HG03064 (cell line): ENCODE measurements at regions not wholly inside any gene's neighbourhood (a gene's known extent, or its start where the extent isn't known, plus 50 kb on each side); places are given as distances from the start of the nearest gene placed in this dataset.

Source experiments
- ATAC-seq: cut with Tn5 transposase; IDR thresholded peaks from one replicate; pipeline ENCODE4 v1.9.1; 2021; ENCODE audit warnings: low read depth; ENCODE audit not compliant: unreplicated experiment

DNA sequence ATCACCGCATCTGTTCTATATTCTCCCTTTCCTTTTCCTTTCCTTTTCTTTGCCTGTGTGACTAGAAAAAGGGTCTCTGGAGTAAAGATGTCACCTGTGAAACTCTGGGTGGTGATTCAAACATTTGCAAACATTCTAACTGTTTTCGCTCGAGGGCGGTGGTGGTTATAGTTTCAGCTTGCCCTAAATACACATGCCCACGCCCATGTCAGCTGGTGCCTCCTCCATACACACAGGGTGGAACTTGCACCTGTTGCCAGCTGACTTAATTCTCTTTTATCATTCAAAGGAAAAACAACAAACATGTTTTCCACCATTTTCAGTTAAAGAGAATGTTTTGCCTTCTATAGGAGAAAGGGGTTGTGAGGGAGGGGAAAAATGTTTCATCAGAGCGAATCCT, 381.9 kb upstream of the ARID1B start:
- ATAC-seq, result peak; percentile 50

GRCh38 chr6:156392648-156393047, 384.5 kb upstream of the ARID1B start:
- no peak for ATAC-seq

DNA sequence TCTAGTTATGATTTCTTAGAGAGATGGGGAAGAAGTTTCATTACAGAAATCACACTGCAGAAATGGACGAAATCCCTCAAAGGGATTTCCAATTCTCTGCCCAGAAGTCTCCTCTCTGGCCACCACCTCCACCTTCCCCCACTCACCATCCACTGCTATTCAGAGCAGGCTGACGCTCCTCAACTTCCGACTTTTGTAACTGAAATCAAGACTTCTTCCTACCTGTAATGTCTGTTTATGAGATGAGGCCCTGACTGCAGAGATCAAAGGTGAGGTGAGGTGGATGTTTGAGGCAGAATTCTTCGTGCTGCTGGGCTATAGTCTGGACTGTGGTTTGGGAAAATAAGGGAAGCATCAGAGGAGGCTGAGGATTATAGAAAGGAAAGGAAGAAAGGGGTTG, 385.2 kb upstream of the ARID1B start:
- no peak for ATAC-seq

GRCh38 chr6:156391061-156391672, 386.0 kb upstream of the ARID1B start:
- no peak for ATAC-seq

GRCh38 chr6:156390621-156391020, 386.6 kb upstream of the ARID1B start:
- no peak for ATAC-seq

- ATAC-seq, result no peak
These were observed 387.9 kb upstream of the ARID1B start for GRCh38 chr6:156389296-156389695.

DNA sequence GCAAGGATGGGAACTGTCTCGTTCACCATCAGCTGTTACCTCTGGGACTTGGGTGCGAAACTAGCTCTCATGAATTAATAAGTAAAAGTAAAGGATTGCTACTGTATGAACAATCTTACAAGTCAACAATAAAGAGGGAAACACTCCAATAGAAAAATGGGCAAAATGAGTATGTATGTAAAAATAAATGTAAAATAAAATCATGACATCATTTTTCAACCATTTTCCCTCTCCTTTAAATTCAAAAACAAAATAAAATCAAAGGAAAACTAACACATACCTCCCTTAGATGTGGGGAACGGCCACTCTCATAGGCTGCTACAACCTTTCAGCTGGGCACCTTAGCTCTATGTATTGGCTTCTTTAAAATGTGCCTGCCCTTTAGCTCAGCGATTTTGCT, 389.7 kb upstream of the ARID1B start:
- ATAC-seq, result no peak

- ATAC-seq, result no peak
These were observed 394.1 kb upstream of the ARID1B start for GRCh38 chr6:156383059-156383458.

DNA sequence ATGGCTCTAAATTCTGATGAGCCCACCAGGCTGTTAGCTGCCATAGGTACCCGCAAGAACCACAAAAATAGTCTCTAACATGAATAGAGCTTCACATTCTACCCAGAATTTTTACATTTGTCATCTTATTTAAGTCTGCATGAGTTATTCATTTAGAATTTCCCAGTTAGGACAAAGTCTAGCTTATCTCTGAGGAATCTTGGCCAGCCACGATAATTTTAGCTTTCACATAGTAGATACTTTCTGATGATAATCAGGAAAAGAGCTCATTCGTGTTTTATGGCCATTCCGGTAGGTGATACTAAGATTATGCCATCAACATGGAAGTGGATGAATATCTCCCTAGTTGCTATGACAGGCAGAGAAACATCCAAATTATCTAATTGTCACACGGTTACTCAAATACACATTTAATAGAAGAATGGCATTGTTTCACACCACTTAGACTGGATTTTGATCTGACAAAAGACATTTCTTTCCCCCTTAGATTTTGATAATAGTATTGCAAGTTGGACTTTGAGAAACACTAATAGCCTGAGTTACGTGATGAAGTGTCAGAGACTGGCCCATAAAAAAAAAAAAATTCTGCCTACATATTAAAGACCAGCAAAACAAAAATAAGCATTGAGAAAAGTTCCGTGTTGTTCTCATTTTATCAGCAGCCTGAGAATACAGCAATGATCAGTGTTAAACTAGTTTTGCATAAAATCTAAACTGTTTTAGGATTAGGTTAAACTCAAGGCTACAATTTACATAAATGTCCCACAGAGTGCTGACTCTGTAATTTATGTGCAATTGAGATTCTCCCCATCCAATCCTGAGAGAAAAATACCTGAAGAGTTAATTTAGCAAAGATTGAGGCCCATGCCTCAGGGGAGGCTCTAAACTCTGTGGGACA, 397.5 kb upstream of the ARID1B start:
- no peak for ATAC-seq

DNA sequence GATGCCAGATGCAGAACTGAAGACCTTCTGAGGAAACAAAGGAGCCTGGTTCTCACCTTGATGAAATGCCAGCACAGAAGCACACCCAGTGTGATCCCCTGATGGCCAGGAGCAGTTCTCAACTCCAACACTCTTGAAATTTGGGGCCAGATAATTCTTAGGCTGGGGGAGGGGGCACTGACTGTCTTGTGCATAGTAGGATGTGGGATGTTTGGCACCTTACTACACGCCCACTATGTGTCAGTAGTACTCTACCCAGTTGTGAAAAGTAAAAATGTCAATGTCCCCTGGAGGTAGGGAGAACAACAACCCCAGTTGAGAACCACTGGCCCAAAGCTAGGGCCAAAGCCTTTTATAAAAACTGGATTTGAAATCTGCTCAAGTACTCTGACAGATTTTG, 398.3 kb upstream of the ARID1B start:
- no peak for ATAC-seq

GRCh38 chr6:156376091-156376490, 401.1 kb upstream of the ARID1B start:
- no peak for ATAC-seq

DNA sequence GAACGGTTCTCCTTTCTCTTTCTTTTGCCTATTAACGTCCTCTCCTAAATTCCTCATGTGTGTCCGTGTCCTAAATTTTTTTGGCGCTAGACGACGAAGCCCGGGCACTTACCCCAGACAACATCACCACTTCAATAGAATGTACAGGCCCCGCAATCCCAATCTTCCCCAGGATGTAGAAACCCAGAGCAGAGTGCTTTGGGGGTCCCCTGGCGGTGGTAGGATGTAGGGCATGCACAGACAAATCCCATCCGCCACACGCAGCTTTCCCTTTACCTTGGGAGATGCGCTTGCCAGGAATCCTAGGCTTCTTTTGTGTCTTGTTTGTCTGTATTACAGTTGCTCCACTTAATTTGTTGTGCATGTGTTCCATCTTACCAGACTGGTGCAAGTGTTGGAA, 417.3 kb upstream of the ARID1B start:
- ATAC-seq, result no peak

DNA sequence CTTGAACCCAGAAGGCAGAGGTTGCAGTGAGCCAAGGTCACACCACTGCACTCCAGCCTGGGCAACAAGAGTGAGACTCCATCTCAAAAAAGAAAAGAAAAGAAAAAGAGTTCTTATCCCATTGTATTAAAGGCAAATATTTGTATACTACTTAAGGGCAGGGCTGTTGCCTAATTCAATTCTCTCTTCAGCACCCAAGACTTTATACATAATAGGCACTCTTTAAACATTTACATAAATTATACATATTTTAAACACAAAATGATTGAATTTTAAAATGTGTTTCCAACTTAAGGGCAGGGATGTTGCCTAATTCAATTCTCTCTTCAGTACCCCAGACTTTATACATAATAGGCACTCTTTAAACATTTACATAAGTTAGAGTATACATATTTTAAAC, 424.3 kb upstream of the ARID1B start:
- ATAC-seq, result no peak

DNA sequence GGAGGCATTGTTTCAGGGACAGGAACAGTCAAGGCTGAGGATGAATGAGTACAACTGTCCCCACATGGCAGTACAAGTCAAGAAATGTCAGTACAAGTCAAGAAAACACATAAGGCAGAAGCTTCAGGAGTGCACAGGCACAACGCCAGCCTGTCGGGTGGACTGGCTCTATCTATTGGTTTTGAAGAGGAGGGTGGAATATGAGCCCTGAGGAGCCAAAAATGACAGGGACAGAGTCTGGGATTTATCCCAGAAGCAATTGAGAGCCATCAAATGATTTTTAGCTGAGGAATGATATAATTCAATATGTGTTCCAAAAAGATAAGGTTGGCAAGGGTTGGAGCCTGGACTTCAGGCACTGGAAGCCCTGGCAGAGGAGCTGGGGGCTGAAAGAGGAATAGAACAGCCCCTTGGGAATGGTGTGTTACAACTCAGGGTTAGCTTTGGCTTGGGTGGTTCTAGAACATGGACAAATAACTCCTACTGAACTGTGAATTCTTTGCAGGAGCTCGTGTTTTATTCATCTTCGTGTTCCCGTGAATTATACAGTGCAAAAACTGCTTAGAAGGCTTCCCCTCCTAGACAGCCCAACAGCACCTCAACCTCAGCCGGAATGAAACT, 425.7 kb upstream of the ARID1B start:
- no peak for ATAC-seq

- ATAC-seq, result no peak
These were observed 426.8 kb upstream of the ARID1B start for GRCh38 chr6:156350337-156350736.

DNA sequence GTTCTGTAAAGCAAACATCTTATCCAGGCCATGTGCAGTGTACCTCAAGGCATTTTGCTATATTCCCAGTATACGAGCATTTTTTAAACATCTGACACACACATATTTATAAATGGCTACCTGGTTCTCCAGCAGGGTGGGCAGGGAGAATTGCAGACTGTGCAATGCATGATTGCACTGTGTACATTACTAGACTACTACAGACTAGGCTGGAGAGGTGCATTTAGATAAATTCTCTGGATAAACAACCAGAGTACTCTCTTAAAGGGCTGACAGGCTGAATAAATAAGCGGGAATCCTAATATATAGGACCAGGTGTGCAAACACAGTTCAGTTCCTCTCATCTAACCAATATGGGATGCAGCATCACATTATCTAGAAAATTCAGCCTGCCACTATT, 428.3 kb upstream of the ARID1B start:
- ATAC-seq, result no peak

DNA sequence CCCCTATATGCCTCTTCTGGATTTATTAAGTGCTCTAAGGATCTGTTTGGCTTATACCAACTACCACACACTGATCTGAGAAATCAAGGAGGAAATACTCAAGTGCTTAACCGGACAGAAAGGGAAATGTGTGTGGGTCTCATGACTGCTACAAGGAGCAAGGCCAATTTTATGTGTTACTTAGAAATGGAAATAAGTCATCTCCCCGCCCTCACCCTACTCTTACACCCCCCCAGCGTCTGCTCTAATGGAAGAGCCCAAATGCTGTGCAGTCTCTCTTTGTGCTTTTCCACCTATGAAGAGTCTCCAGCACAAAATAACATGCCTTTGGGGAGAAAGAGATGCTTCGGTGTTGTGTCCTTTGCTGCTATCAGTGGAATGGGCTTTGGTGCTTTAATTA, 428.8 kb upstream of the ARID1B start:
- no peak for ATAC-seq

DNA sequence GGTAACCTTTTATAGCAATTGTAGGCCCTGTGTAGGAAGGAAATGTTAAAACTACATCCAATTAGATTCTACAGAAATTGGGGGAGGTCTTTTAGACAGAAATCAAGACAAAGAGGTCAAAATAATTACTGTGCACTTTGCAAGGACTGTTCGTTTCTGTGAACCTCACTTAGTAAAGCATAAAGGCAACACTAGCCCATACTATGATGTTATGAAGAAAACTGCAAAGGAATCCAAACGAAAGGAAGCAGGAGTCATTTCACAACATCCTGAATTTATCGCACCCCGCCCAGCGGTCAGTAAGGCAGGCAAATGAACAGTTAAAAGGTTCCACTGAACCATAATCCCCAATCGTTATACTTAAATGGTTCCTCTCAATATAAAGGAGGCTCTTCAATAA, 429.5 kb upstream of the ARID1B start:
- no peak for ATAC-seq

- ATAC-seq, result no peak
These were observed 429.9 kb upstream of the ARID1B start for GRCh38 chr6:156347246-156347645.

- ATAC-seq, result no peak
These were observed 431.5 kb upstream of the ARID1B start for GRCh38 chr6:156345700-156346099.

DNA sequence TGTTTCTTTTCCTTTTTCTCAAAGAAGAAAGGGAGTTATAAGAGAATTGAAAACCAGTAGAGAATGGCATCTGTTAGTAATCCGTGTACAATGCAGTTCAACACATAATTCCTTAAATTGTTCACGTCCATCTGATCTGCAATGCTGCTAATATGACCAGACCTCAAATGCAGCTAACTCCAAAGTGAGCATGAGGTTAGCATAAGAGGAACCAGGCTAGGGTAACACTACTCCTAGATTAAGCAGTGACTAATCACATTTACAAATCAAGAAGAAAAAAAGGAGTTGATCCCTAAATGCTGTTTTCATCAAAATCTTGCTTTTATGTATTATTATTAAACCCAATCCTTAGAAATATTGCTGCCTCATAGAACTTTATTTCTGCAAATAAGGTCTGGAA, 432.7 kb upstream of the ARID1B start:
- no peak for ATAC-seq

DNA sequence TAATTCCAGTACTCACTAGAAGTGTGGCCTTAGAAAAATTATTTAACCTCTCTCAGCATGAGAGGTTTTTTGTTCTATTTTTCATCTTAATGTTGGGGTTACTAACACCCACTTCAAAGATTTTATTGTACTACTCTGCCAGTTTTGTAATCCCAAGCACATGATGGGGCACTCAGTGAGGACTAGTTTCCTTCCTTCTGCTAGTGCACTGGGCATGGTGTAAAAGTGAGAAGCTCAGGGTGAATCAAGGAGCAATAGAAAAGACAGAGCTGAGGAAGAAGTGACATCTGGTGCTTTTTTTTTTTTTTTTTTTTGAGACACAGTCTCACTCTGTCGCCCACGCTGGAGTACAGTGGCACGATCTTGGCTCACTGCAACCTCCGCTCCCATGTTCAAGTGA, 439.4 kb upstream of the ARID1B start:
- ATAC-seq, result no peak
